GM12878 (cell line): ENCODE measurements at regions not wholly inside any gene's neighbourhood (a gene's known extent, or its start where the extent isn't known, plus 50 kb on each side); places are given as distances from the start of the nearest gene placed in this dataset.

ENCODE experiments used
- ATAC-seq: fragments of 200-7000 bp; cut with Tn5 transposase; 3 replicates; pipeline ENCODE4 v1.9.1; 2020; ENCODE audit warnings: mild to moderate bottlenecking, moderate library complexity
- BruUV-seq: library from RNA; stranded (reverse); fragments of 400-500 nt; replicated peaks from 2 replicates; lab custom pipeline; 2021; lab: Mats Ljungman, UMichigan
- CTCF ChIA-PET: fragments of 300-600 bp; sonication (Branson Sonifier 250); formaldehyde crosslinking; extraction: SDS; loops from one replicate; lab custom pipeline; 2021; ENCODE audit warnings: inconsistent platforms; lab: Yijun Ruan, JAX
- POLR2A ChIA-PET: fragments of 350-600 bp; formaldehyde crosslinking; extraction: SDS; loops from one replicate; lab custom pipeline; 2021; ENCODE audit warnings: inconsistent platforms; lab: Charles Lee
- RAD21 ChIA-PET: fragments of 300-600 bp; sonication (Branson Sonifier 250); formaldehyde crosslinking; loops from one replicate; lab custom pipeline; 2023; ENCODE audit warnings: antibody characterized with exemption; ENCODE audit not compliant: unreplicated experiment; lab: Charles Lee
- SMC1A ChIA-PET: fragments of 300-600 bp; sonication (Branson Sonifier 250); formaldehyde crosslinking; loops from one replicate; lab custom pipeline; 2023; ENCODE audit not compliant: unreplicated experiment, uncharacterized antibody; lab: Charles Lee
- DNase-seq: peaks from one replicate; pipeline ENCODE4 v3.0.0-alpha.2; 2011; ENCODE audit warnings: low read depth, low spot score
- FAIRE-seq: peaks from 3 replicates; lab custom pipeline; 2011; peaks lifted over from hg19 to GRCh38; lab: Jason Lieb, UNC
- H2AFZ ChIP-seq: 2 replicates; pipeline ENCODE4 v1.6.0; 2011; ENCODE audit warnings: low read depth, low read length, control low read depth; ENCODE audit not compliant: control insufficient read depth
- H3K27ac ChIP-seq: 2 replicates; pipeline ENCODE4 v1.5.1; 2011; ENCODE audit warnings: control low read depth; ENCODE audit not compliant: control insufficient read depth, insufficient read depth
- H3K27me3 ChIP-seq, 2 experiments: replicated peaks in 1 of 2; 2 replicates each; pipeline versions ENCODE4 v1.6.0 to v1.6.1; 2011; ENCODE audit warnings: low read length in 1 of 2; ENCODE audit not compliant: control insufficient read depth in 2 of 2, insufficient read depth in 2 of 2
- H3K36me3 ChIP-seq, 2 experiments: 2 replicates each; pipeline ENCODE4 v1.5.1; 2011; ENCODE audit warnings: low read length in 1 of 2; ENCODE audit not compliant: control insufficient read depth in 2 of 2, insufficient read depth in 2 of 2
- H3K4me1 ChIP-seq: 2 replicates; pipeline ENCODE4 v1.6.1; 2011; ENCODE audit warnings: mild to moderate bottlenecking, low read length, moderate library complexity, mixed read lengths; ENCODE audit not compliant: control insufficient read depth, insufficient read depth
- H3K4me2 ChIP-seq: 2 replicates; pipeline ENCODE4 v1.6.0; 2011; ENCODE audit warnings: control low read depth; ENCODE audit not compliant: control insufficient read depth, insufficient read depth
- H3K4me3 ChIP-seq: fragments of 200-600 bp; sonication (generic); 2 replicates; pipeline ENCODE4 v1.5.1; 2016
- H3K79me2 ChIP-seq: 2 replicates; pipeline ENCODE4 v1.6.0; 2011; ENCODE audit warnings: low read length; ENCODE audit not compliant: control insufficient read depth, insufficient read depth
- H3K9ac ChIP-seq: 2 replicates; pipeline ENCODE4 v1.8.0; 2011; ENCODE audit warnings: low read length, control low read depth, mixed read lengths; ENCODE audit not compliant: control insufficient read depth, insufficient read depth
- H3K9me3 ChIP-seq: replicated peaks from 3 replicates; pipeline ENCODE4 v1.5.1; 2011; ENCODE audit warnings: mild to moderate bottlenecking, low read length; ENCODE audit not compliant: control insufficient read depth, insufficient read depth
- H4K20me1 ChIP-seq: 2 replicates; pipeline ENCODE4 v1.6.0; 2011; ENCODE audit not compliant: control insufficient read depth, insufficient read depth
- DPF2 ChIP-seq: fragments of 450-650 bp; IDR thresholded peaks from 2 replicates; pipeline ENCODE4 v1.6.1; 2017; ENCODE audit warnings: mild to moderate bottlenecking
- KAT2A ChIP-seq: conservative IDR thresholded peaks from 2 replicates; pipeline ENCODE4 v1.6.1; 2011; ENCODE audit warnings: low read depth, low read length; ENCODE audit not compliant: control insufficient read depth
- LARP7 ChIP-seq: fragments of 450-650 bp; IDR thresholded peaks from 2 replicates; pipeline ENCODE4 v1.6.1; 2017; ENCODE audit warnings: mild to moderate bottlenecking
- MTA3 ChIP-seq: IDR thresholded peaks from 2 replicates; pipeline ENCODE4 v1.6.1; 2012; ENCODE audit warnings: low read length, inconsistent platforms, borderline replicate concordance
- NR2C2 ChIP-seq: IDR thresholded peaks from 2 replicates; pipeline ENCODE4 v1.6.1; 2011; ENCODE audit warnings: borderline replicate concordance, low read depth; ENCODE audit not compliant: control insufficient read depth, insufficient read length
- NR2F1 ChIP-seq: fragments of 450-650 bp; conservative IDR thresholded peaks from 2 replicates; pipeline ENCODE4 v1.6.1; 2017; ENCODE audit warnings: mild to moderate bottlenecking
- RAD21 ChIP-seq: IDR thresholded peaks from 2 replicates; pipeline ENCODE4 v1.6.1; 2011; ENCODE audit warnings: mild to moderate bottlenecking, low read depth, low read length, moderate library complexity; ENCODE audit not compliant: insufficient read depth
- RCOR1 ChIP-seq: conservative IDR thresholded peaks from 2 replicates; pipeline ENCODE4 v1.6.1; 2012; ENCODE audit warnings: low read depth, low read length, improper control_type of control experiment
- SUPT20H ChIP-seq: IDR thresholded peaks from 2 replicates; pipeline ENCODE4 v1.6.1; 2011; ENCODE audit warnings: low read depth, mild to moderate bottlenecking, low read length, moderate library complexity, borderline replicate concordance; ENCODE audit not compliant: control insufficient read depth
- TAF1 ChIP-seq: IDR thresholded peaks from 2 replicates; pipeline ENCODE4 v1.6.1; 2011; ENCODE audit warnings: mild to moderate bottlenecking, low read depth, low read length, borderline replicate concordance
- TCF12 ChIP-seq: IDR thresholded peaks from 2 replicates; pipeline ENCODE4 v1.6.1; 2011; ENCODE audit warnings: low read depth, mild to moderate bottlenecking, low read length
- USF1 ChIP-seq: IDR thresholded peaks from 2 replicates; pipeline ENCODE4 v1.6.1; 2011; ENCODE audit warnings: borderline replicate concordance, low read depth, mild to moderate bottlenecking, moderate library complexity, mixed read lengths, low read length; ENCODE audit not compliant: insufficient read depth; ENCODE audit errors: extremely low read length
- YY1 ChIP-seq: IDR thresholded peaks from 2 replicates; pipeline ENCODE4 v1.6.1; 2011; ENCODE audit warnings: low read depth, mild to moderate bottlenecking, low read length
- ZNF217 ChIP-seq: fragments of 450-650 bp; IDR thresholded peaks from 2 replicates; pipeline ENCODE4 v1.6.1; 2017; ENCODE audit warnings: antibody characterized with exemption, mild to moderate bottlenecking
- WGBS: methylation state at CpG from one replicate; pipeline ENCODE4 v1.1.6; 2016; ENCODE audit warnings: low lambda C conversion rate; ENCODE audit not compliant: insufficient replicate concordance, insufficient coverage; ENCODE audit errors: missing lambda C conversion rate; 5-methylcytosine and 5-hydroxymethylcytosine counted together
- in situ Hi-C: fragments of 300-500 bp; cut with MboI; formaldehyde crosslinking; loops from 9 replicates; pipeline ENCODE4 v1.14.3; 2018; ENCODE audit warnings: mixed read lengths
- intact Hi-C: fragments of 100-400 bp; cut with micrococcal nuclease; formaldehyde crosslinking; loops from one replicate; pipeline ENCODE4 v1.14.2; 2022; ENCODE audit not compliant: unreplicated experiment

- no peak for TF ChIP-seq NR2C2
- TF ChIP-seq RAD21: no peak
- no peak for TF ChIP-seq KAT2A
- TF ChIP-seq SUPT20H: no peak
Measured at GRCh38 chr5:2480871-2481270, 270.6 kb downstream of the IRX2 start (continued).

GRCh38 chr5:2475902-2476301 lies 275.6 kb downstream of the IRX2 start:
- Histone ChIP-seq H3K9ac (no peak overlapping the region), H3K4me3 (no peak overlapping the region), H3K27me3 (no peaks in the 10 kb centered on the region), H3K36me3 (no peaks in the 10 kb centered on the region), H3K9me3 (no peaks in the 10 kb centered on the region), H2AFZ (no peak overlapping the region), H3K79me2 (no peaks in the 10 kb centered on the region), H4K20me1 (no peaks in the 10 kb centered on the region), H3K27ac (no peak overlapping the region), H3K4me1 (no peaks in the 10 kb centered on the region), H3K4me2 (no peak overlapping the region)
- WGBS: 0% methylated on average over 3 of the region's 3 CpGs
- CTCF ChIA-PET: no interaction called here
- intact Hi-C loops (no loop called here), in situ Hi-C loops (no loop called here)
- no TSS peak for BruUV-seq
- no peak for ATAC-seq
- SMC1A ChIA-PET: no interaction called here
- FAIRE-seq: no peak
- RAD21 ChIA-PET: no interaction called here
- POLR2A ChIA-PET: no interaction called here
- no peak for TF ChIP-seq RCOR1
- TF ChIP-seq TCF12: no peak
- no peak for TF ChIP-seq YY1
- no peak for TF ChIP-seq TAF1
- no peak for TF ChIP-seq NR2F1
- no peak for TF ChIP-seq ZNF217
- no peak for TF ChIP-seq DPF2
- TF ChIP-seq MTA3: no peak
- no peak for TF ChIP-seq USF1
- TF ChIP-seq LARP7: no peak
- DNase-seq: no peak
